Upper lobe of left lung (tissue), 6 donors: ENCODE measurements at regions not wholly inside any gene's neighbourhood (a gene's known extent, or its start where the extent isn't known, plus 50 kb on each side); places are given as distances from the start of the nearest gene placed in this dataset.
A peak's percentile ranks its signal among the peaks of the same experiment; 100 is the strongest.

ENCODE experiments used
- ATAC-seq, 2 donors: fragments of 200-7000 bp; cut with Tn5 transposase; one replicate each; pipeline ENCODE4 v1.9.1; 2022; ENCODE audit warnings: mild to moderate bottlenecking in 2 of 2, moderate library complexity in 2 of 2; ENCODE audit not compliant: low FRiP score in 2 of 2
- DNase-seq, 2 donors: peaks; one replicate each; pipeline ENCODE4 v3.0.0-alpha.2; 2019 to 2020
- H3K27ac ChIP-seq, 4 donors: fragments of 200-600 bp; sonication (generic); one replicate each; pipeline ENCODE4 v1.5.1; 2016 to 2019
- H3K27me3 ChIP-seq, 4 donors: fragments of 200-600 bp; sonication (generic); one replicate each; pipeline ENCODE4 v1.5.1; 2017 to 2019
- H3K36me3 ChIP-seq, 4 donors: fragments of 200-600 bp; sonication (generic); one replicate each; pipeline ENCODE4 v1.5.1; 2016 to 2019
- H3K4me1 ChIP-seq, 4 donors: fragments of 200-600 bp; sonication (generic); one replicate each; pipeline ENCODE4 v1.5.1; 2018 to 2019
- H3K4me3 ChIP-seq, 4 donors: fragments of 200-600 bp; sonication (generic); one replicate each; pipeline ENCODE4 v1.5.1; 2017 to 2019; ENCODE audit warnings: mild to moderate bottlenecking in 2 of 4, moderate library complexity in 1 of 4
- H3K9me3 ChIP-seq, 4 donors: fragments of 200-600 bp; sonication (generic); one replicate each; pipeline ENCODE4 v1.5.1; 2018 to 2019
- CTCF ChIP-seq, 6 experiments: fragments of 450-650 bp in 4 of 6; fragments of 200-600 bp in 2 of 6; sonication (generic) in 2 of 6; IDR thresholded peaks; one replicate each; pipeline ENCODE4 v1.5.1; 2016 to 2019; ENCODE audit warnings: antibody characterized with exemption in 6 of 6
- EP300 ChIP-seq, 4 donors: sonication (generic); formaldehyde crosslinking; IDR thresholded peaks; one replicate each; pipeline ENCODE4 v1.5.1; 2017; ENCODE audit warnings: antibody characterized with exemption in 4 of 4, control low read depth in 2 of 4
- POLR2A ChIP-seq, 4 donors: fragments of 450-650 bp; IDR thresholded peaks; one replicate each; pipeline ENCODE4 v1.5.1; 2016 to 2017; ENCODE audit warnings: antibody characterized with exemption in 4 of 4, mild to moderate bottlenecking in 2 of 4
- POLR2AphosphoS5 ChIP-seq, 2 donors: sonication (generic); formaldehyde crosslinking; IDR thresholded peaks; one replicate each; pipeline ENCODE4 v1.5.1; 2017; ENCODE audit warnings: antibody characterized with exemption in 2 of 2
- WGBS, 2 donors: methylation state at CpG; one replicate each; pipeline ENCODE4 v1.1.5; 2017 to 2018; 5-methylcytosine and 5-hydroxymethylcytosine counted together
- donor health status: DM: no; HTN: no; CAD: no; lungs with moderate emphysema.
- donor health status: DM: no; HTN: yes; CAD: no; lungs with severe emphysema.

GRCh38 chr1:38489844-38490270 is 369.7 kb downstream of the RRAGC start:
- no peak for ATAC-seq
- H3K9me3 ChIP-seq: peaks cover 0 to 4% (median 0%) of the 10 kb centered on the region in 4 donors
- DNase-seq: no peak
- H3K36me3 ChIP-seq: no peaks in the 10 kb centered on the region
- 60 to 70% methylated on average over 5 to 6 of the region's 6 CpGs for WGBS, 2 donors
- no peaks in the 10 kb centered on the region for H3K27me3 ChIP-seq
- no peaks in the 10 kb centered on the region for H3K4me1 ChIP-seq
- TF ChIP-seq CTCF (IDR thresholded peaks at IDR 0.05) (peak in 5 of 6 experiments; percentile 25 to 47 (median 33)), EP300 (IDR thresholded peaks at IDR 0.05) (no peak)
- H3K4me3 ChIP-seq: no peak overlapping the region
- H3K27ac ChIP-seq: no peak overlapping the region

- DNase-seq (no peak), ATAC-seq (no peak)
- no peaks in the 10 kb centered on the region for H3K4me1 ChIP-seq
- no peaks in the 10 kb centered on the region for H3K27me3 ChIP-seq
- H3K4me3 ChIP-seq: no peak overlapping the region
- WGBS, 2 donors: 89% methylated on average over 6 of the region's 6 CpGs
- no peak overlapping the region for H3K27ac ChIP-seq
- TF ChIP-seq POLR2AphosphoS5 (IDR thresholded peaks at IDR 0.05) (no peak), CTCF (IDR thresholded peaks at IDR 0.05) (no peak), EP300 (IDR thresholded peaks at IDR 0.05) (no peak), POLR2A (IDR thresholded peaks at IDR 0.05) (no peak)
- no peaks in the 10 kb centered on the region for H3K36me3 ChIP-seq
- peaks cover 0 to 4% (median 0%) of the 10 kb centered on the region in 4 donors for H3K9me3 ChIP-seq
Measured at GRCh38 chr1:38488162-38488898, 371.2 kb downstream of the RRAGC start.

DNA sequence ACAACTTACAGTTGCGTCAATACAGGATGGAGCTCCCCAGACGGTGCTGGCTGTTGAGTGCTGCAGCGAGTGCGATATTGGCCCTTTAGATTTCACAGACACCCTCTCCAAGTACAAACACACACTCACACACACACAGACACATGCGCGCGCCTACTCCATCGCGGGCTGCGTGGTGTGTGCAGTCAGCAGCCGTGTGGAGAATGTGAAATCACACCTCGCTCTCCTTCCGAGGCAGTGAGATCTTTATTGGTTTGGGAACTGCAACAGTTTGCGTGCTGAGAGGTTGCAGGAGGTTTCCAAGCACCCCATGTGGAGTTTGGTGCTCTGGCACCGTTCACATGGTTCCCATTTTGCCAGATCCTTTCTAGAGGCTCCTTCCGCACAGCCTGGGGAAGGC is 372.2 kb downstream of the RRAGC start:
- H3K4me3 ChIP-seq: no peak overlapping the region
- H3K4me1 ChIP-seq: no peaks in the 10 kb centered on the region
- no peak overlapping the region for H3K27ac ChIP-seq
- peak in 1 of 2 donors; percentile 47 for DNase-seq
- WGBS, 2 donors: 70 to 77% methylated on average over 4 to 16 of the region's 16 CpGs
- TF ChIP-seq POLR2A (IDR thresholded peaks at IDR 0.05) (no peak), EP300 (IDR thresholded peaks at IDR 0.05) (no peak), POLR2AphosphoS5 (IDR thresholded peaks at IDR 0.05) (no peak), CTCF (IDR thresholded peaks at IDR 0.05) (no peak)
- peaks cover 0 to 4% (median 0%) of the 10 kb centered on the region in 4 donors for H3K9me3 ChIP-seq
- no peaks in the 10 kb centered on the region for H3K27me3 ChIP-seq
- ATAC-seq: peak in 1 of 2 donors; percentile 46
- H3K36me3 ChIP-seq: no peaks in the 10 kb centered on the region

- peaks cover 0 to 4% (median 0%) of the 10 kb centered on the region in 4 donors for H3K9me3 ChIP-seq
- 45 to 58% methylated on average over 5 of the region's 5 CpGs for WGBS, 2 donors
- no peak overlapping the region for H3K4me3 ChIP-seq
- no peaks in the 10 kb centered on the region for H3K36me3 ChIP-seq
- H3K4me1 ChIP-seq: no peaks in the 10 kb centered on the region
- H3K27ac ChIP-seq: no peak overlapping the region
- ATAC-seq (no peak), DNase-seq (no peak)
- no peaks in the 10 kb centered on the region for H3K27me3 ChIP-seq
- no peak for TF ChIP-seq CTCF (IDR thresholded peaks at IDR 0.05)
- TF ChIP-seq POLR2A (IDR thresholded peaks at IDR 0.05): no peak
- no peak for TF ChIP-seq EP300 (IDR thresholded peaks at IDR 0.05)
- TF ChIP-seq POLR2AphosphoS5 (IDR thresholded peaks at IDR 0.05): no peak
Measured at GRCh38 chr1:38486085-38486484, 373.5 kb downstream of the RRAGC start.
